ENCODE measurements at regions not wholly inside any gene's neighbourhood (a gene's known extent, or its start where the extent isn't known, plus 50 kb on each side); places are given as distances from the start of the nearest gene placed in this dataset.

- TF ChIP-seq NFRKB (IDR thresholded peaks at IDR 0.05; ENCODE audit: low read depth): no peak
These were observed 116.9 kb upstream of the GABRA2 start (continued) for GRCh38 chr4:46506876-46507275.

- no peaks in the 10 kb centered on the region for H3K27me3 ChIP-seq (ENCODE audit: control insufficient read depth in 2 of 2, insufficient read depth in 2 of 2, low read length in 2 of 2)
- CTCF ChIA-PET (ENCODE audit: low intra/inter-chr PET ratio): no interaction called here
These were observed 115.2 kb upstream of the GABRA2 start for GRCh38 chr4:46505131-46505530.

GRCh38 chr4:46503739-46504138 is 113.8 kb upstream of the GABRA2 start:
- no peaks in the 10 kb centered on the region for H4K20me1 ChIP-seq (replicated peaks; ENCODE audit: control insufficient read depth, insufficient read depth, low read length)
- no peak overlapping the region for H3K4me3 ChIP-seq
- intact Hi-C loops (cut with micrococcal nuclease): no loop called here
- no peak overlapping the region for H2AFZ ChIP-seq (ENCODE audit: low read depth, low read length)
- POLR2A ChIA-PET: no interaction called here
- no peaks in the 10 kb centered on the region for H3K79me2 ChIP-seq (ENCODE audit: control insufficient read depth, insufficient read depth, low read length)
- WGBS (ENCODE audit: insufficient coverage, low coverage, missing lambda C conversion rate): 0% methylated on average over 3 of the region's 4 CpGs
- no peaks in the 10 kb centered on the region for H3K9me1 ChIP-seq (ENCODE audit: control insufficient read depth, insufficient read depth, low read length)
- no peaks in the 10 kb centered on the region for H3K9me3 ChIP-seq (replicated peaks; ENCODE audit: control insufficient read depth, insufficient read depth, low read depth, low read length)
- FAIRE-seq: no peak
- no peak for ATAC-seq
- no peaks in the 10 kb centered on the region for H3K27me3 ChIP-seq (ENCODE audit: control insufficient read depth in 2 of 2, insufficient read depth in 2 of 2, low read length in 2 of 2)
- BruUV-seq (replicated peaks): no TSS peak
- no peak overlapping the region for H3K4me2 ChIP-seq (ENCODE audit: insufficient read depth, low read length)
- H3K9ac ChIP-seq (ENCODE audit: insufficient read depth in 1 of 2, low read depth in 2 of 2, low read length in 2 of 2): no peak overlapping the region
- CTCF ChIA-PET (ENCODE audit: low intra/inter-chr PET ratio): no interaction called here
- in situ Hi-C loops (cut with MboI): no loop called here
- H3K36me3 ChIP-seq (ENCODE audit: control insufficient read depth, insufficient read depth, low read length): no peaks in the 10 kb centered on the region
- no peak for DNase-seq (ENCODE audit: extremely low read depth in 1 of 4, low spot score in 3 of 4)
- no peaks in the 10 kb centered on the region for H3K4me1 ChIP-seq (replicated peaks in 1 of 2; ENCODE audit: control insufficient read depth in 2 of 2, insufficient read depth in 2 of 2, low read length in 2 of 2)
- H3K27ac ChIP-seq (ENCODE audit: extremely low read depth, low read depth, low read length): no peak overlapping the region
- TF ChIP-seq CEBPG (CRISPR knock-in tag; IDR thresholded peaks at IDR 0.05) (no peak), CEBPG (tag; conservative IDR thresholded peaks at IDR 0.05 in 1 of 2, IDR thresholded peaks at IDR 0.05 in 1 of 2) (peak; percentile 24 to 80; a peak in 2 of 4 replicates), MNT (conservative IDR thresholded peaks at IDR 0.05) (no peak), NUFIP1 (IDR thresholded peaks at IDR 0.05; ENCODE audit: partially characterized antibody) (no peak)

More at GRCh38 chr4:46505131-46505530, 115.2 kb upstream of the GABRA2 start:
- Histone ChIP-seq H3K4me1 (replicated peaks in 1 of 2; ENCODE audit: control insufficient read depth in 2 of 2, insufficient read depth in 2 of 2, low read length in 2 of 2) (no peaks in the 10 kb centered on the region), H4K20me1 (replicated peaks; ENCODE audit: control insufficient read depth, insufficient read depth, low read length) (no peaks in the 10 kb centered on the region), H2AFZ (ENCODE audit: low read depth, low read length) (no peak overlapping the region), H3K4me2 (ENCODE audit: insufficient read depth, low read length) (no peak overlapping the region), H3K9ac (ENCODE audit: insufficient read depth in 1 of 2, low read depth in 2 of 2, low read length in 2 of 2) (no peak overlapping the region), H3K36me3 (ENCODE audit: control insufficient read depth, insufficient read depth, low read length) (no peaks in the 10 kb centered on the region), H3K9me1 (ENCODE audit: control insufficient read depth, insufficient read depth, low read length) (no peaks in the 10 kb centered on the region), H3K4me3 (no peak overlapping the region), H3K9me3 (replicated peaks; ENCODE audit: control insufficient read depth, insufficient read depth, low read depth, low read length) (no peaks in the 10 kb centered on the region), H3K79me2 (ENCODE audit: control insufficient read depth, insufficient read depth, low read length) (no peaks in the 10 kb centered on the region), H3K27ac (ENCODE audit: extremely low read depth, low read depth, low read length) (no peak overlapping the region)
- in situ Hi-C loops (cut with MboI) (no loop called here), intact Hi-C loops (cut with micrococcal nuclease) (no loop called here)
- FAIRE-seq (no peak), ATAC-seq (no peak), DNase-seq (ENCODE audit: extremely low read depth in 1 of 4, low spot score in 3 of 4) (no peak)
- TF ChIP-seq ZBTB8A (IDR thresholded peaks at IDR 0.05; ENCODE audit: partially characterized antibody) (no peak), OTX1 (CRISPR knock-in tag; IDR thresholded peaks at IDR 0.05) (no peak), TEAD1 (CRISPR knock-in tag; IDR thresholded peaks at IDR 0.05) (no peak), MAFF (IDR thresholded peaks at IDR 0.05; ENCODE audit: low read length) (no peak), ZNF511 (CRISPR knock-in tag; IDR thresholded peaks at IDR 0.05) (no peak), ZNF263 (CRISPR knock-in tag; IDR thresholded peaks at IDR 0.05; ENCODE audit: borderline replicate concordance) (no peak), TRIM24 (IDR thresholded peaks at IDR 0.05) (no peak)
- POLR2A ChIA-PET: no interaction called here
- no TSS peak for BruUV-seq (replicated peaks)
